ENCODE measurements at regions not wholly inside any gene's neighbourhood (a gene's known extent, or its start where the extent isn't known, plus 50 kb on each side); places are given as distances from the start of the nearest gene placed in this dataset.
"Not testable (repeated sequence)": the region's sequence is repeated elsewhere in the genome, so short reads cannot be mapped to it uniquely, and the experiment has no call there.

DNA sequence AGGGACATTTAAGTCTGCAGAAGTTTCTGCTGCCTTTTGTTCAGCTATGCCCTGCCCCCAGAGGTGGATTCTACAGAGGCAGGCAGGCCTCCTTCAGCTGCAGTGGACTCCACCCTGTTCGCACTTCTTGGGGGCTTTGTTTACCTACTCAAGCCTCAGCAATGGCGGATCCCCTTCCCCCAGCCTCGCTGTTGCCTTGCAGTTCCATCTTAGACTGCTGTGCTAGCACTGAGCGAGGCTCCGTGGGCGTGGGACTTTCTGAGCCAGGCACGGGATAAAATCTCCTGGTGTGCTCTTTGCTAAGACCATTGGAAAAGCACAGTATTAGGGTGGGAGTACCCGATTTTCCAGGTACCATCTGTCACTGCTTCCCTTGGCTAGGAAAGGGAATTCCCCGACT, 1475.8 kb upstream of the ADGRL3 start:
- H3K9me3 ChIP-seq (ENCODE audit: control insufficient read depth, low read length); H3K27me3 ChIP-seq (ENCODE audit: control insufficient read depth, insufficient read depth, low read length, poor library complexity, severe bottlenecking); H3K4me1 ChIP-seq (ENCODE audit: control insufficient read depth, insufficient read depth, low read length); H3K27ac ChIP-seq (ENCODE audit: insufficient read depth, low read depth, low read length, poor library complexity, severe bottlenecking); H3K36me3 ChIP-seq (ENCODE audit: control insufficient read depth, insufficient read depth, low read length); H3K4me3 ChIP-seq (ENCODE audit: insufficient read depth, low read depth, low read length): not testable (repeated sequence)
- 92 to 94% methylated on average over 9 of the region's 9 CpGs for WGBS, 2 experiments

DNA sequence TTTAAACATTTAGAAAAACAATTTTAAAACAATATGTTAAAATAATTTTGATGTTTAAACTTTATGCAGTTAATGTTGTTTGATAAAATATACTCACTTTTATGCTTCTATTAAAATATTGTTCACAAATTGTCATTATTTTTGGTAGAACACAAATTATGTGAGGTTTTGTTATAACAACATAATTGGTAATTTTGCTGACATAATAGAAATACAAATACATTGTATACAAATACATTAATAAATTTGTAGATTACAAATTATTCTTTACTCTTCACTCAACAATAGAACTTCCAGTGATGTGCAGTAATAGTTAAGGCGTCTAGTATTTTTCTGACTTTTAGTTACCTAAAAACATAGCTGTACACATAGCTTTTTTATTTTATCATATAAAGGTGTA, 1472.4 kb upstream of the ADGRL3 start:
- Histone ChIP-seq H3K27ac (ENCODE audit: insufficient read depth, low read depth, low read length, poor library complexity, severe bottlenecking) (no peak overlapping the region), H3K36me3 (ENCODE audit: control insufficient read depth, insufficient read depth, low read length) (no peaks in the 10 kb centered on the region)
- no CpG with 5 or more reads among the region's 1 CpG for whole genome bisulfite sequencing, 2 experiments

DNA sequence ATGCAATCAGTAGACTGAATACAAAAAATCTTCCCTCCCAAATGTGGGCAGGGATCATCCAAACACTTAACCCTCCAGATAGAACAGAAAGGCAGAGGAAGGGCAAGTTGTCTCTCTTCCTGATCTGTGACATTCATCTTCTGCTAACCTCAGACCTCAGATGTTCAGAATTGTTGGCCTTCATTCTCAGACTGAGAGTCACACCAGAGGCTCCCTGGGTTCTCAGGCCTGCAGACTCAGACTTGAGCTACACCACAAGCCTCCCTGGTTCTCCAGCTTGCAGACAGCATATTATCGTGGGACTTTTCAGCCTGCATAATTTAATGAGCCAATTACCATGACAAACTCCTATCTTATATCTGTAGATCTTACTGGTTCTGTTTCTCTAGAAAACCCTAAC, 1471.6 kb upstream of the ADGRL3 start:
- H3K4me1 ChIP-seq (ENCODE audit: control insufficient read depth, insufficient read depth, low read length) = no peaks in the 10 kb centered on the region
- H3K36me3 ChIP-seq (ENCODE audit: control insufficient read depth, insufficient read depth, low read length) = no peaks in the 10 kb centered on the region
- H3K9me3 ChIP-seq (ENCODE audit: control insufficient read depth, low read length) = no peaks in the 10 kb centered on the region
- H3K27me3 ChIP-seq (ENCODE audit: control insufficient read depth, insufficient read depth, low read length, poor library complexity, severe bottlenecking) = no peaks in the 10 kb centered on the region
- 100% methylated on average over 1 of the region's 1 CpG for WGBS, 2 experiments
- H3K4me3 ChIP-seq (ENCODE audit: insufficient read depth, low read depth, low read length) = no peak overlapping the region
- no peak overlapping the region for H3K27ac ChIP-seq (ENCODE audit: insufficient read depth, low read depth, low read length, poor library complexity, severe bottlenecking)

More for the DNA sequence above, 1472.4 kb upstream of the ADGRL3 start:
- H3K27me3 ChIP-seq (ENCODE audit: control insufficient read depth, insufficient read depth, low read length, poor library complexity, severe bottlenecking) = no peaks in the 10 kb centered on the region
- no peaks in the 10 kb centered on the region for H3K4me1 ChIP-seq (ENCODE audit: control insufficient read depth, insufficient read depth, low read length)
- no peaks in the 10 kb centered on the region for H3K9me3 ChIP-seq (ENCODE audit: control insufficient read depth, low read length)
- H3K4me3 ChIP-seq (ENCODE audit: insufficient read depth, low read depth, low read length) = no peak overlapping the region

DNA sequence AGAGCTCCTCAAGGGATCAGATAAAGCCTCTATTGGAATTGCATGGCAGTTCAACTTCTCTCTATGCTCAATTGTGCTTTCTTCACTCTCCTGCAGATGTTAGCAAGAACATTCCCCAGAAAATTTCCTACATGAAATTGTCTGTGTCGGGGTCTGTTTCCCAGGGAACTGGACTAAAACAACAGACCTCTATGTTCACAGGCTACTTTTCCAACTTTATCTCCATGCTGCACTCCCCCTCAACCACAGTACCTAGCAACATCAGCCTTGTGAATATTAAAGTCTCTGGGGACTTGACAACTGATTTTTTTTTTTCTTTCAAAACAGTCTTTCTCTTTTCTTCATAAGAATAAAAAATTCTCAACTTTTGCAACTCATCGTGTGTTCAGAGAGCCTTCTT, 1470.8 kb upstream of the ADGRL3 start:
- Histone ChIP-seq H3K4me1 (ENCODE audit: control insufficient read depth, insufficient read depth, low read length) (no peaks in the 10 kb centered on the region), H3K27ac (ENCODE audit: insufficient read depth, low read depth, low read length, poor library complexity, severe bottlenecking) (no peak overlapping the region), H3K9me3 (ENCODE audit: control insufficient read depth, low read length) (no peaks in the 10 kb centered on the region), H3K27me3 (ENCODE audit: control insufficient read depth, insufficient read depth, low read length, poor library complexity, severe bottlenecking) (no peaks in the 10 kb centered on the region), H3K4me3 (ENCODE audit: insufficient read depth, low read depth, low read length) (no peak overlapping the region), H3K36me3 (ENCODE audit: control insufficient read depth, insufficient read depth, low read length) (no peaks in the 10 kb centered on the region)
- 88 to 93% methylated on average over 2 of the region's 2 CpGs for WGBS, 2 experiments

DNA sequence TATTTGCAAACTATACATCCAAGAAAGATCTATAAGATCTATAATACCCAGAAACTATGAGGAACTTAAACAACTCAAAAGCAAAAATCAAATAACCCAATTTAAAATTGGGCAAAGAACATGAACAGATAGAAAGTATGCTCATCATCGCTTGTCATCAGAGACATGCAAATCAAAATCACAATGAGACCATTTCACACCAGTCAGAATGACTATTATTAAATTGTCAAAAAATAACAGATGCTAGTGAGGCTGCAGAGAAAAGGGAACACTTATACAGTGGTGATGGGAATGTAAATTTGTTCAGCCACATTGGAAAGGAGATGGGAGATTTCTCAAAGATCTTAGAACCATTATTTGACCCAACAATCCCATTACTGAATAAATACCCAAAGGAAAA, 1451.7 kb upstream of the ADGRL3 start:
- no peak overlapping the region for H3K4me3 ChIP-seq (ENCODE audit: insufficient read depth, low read depth, low read length)
- 93 to 100% methylated on average over 1 of the region's 1 CpG for WGBS, 2 experiments
- no peaks in the 10 kb centered on the region for H3K9me3 ChIP-seq (ENCODE audit: control insufficient read depth, low read length)
- H3K36me3 ChIP-seq (ENCODE audit: control insufficient read depth, insufficient read depth, low read length) = no peaks in the 10 kb centered on the region
- H3K4me1 ChIP-seq (ENCODE audit: control insufficient read depth, insufficient read depth, low read length) = no peaks in the 10 kb centered on the region
- no peak overlapping the region for H3K27ac ChIP-seq (ENCODE audit: insufficient read depth, low read depth, low read length, poor library complexity, severe bottlenecking)
- no peaks in the 10 kb centered on the region for H3K27me3 ChIP-seq (ENCODE audit: control insufficient read depth, insufficient read depth, low read length, poor library complexity, severe bottlenecking)

DNA sequence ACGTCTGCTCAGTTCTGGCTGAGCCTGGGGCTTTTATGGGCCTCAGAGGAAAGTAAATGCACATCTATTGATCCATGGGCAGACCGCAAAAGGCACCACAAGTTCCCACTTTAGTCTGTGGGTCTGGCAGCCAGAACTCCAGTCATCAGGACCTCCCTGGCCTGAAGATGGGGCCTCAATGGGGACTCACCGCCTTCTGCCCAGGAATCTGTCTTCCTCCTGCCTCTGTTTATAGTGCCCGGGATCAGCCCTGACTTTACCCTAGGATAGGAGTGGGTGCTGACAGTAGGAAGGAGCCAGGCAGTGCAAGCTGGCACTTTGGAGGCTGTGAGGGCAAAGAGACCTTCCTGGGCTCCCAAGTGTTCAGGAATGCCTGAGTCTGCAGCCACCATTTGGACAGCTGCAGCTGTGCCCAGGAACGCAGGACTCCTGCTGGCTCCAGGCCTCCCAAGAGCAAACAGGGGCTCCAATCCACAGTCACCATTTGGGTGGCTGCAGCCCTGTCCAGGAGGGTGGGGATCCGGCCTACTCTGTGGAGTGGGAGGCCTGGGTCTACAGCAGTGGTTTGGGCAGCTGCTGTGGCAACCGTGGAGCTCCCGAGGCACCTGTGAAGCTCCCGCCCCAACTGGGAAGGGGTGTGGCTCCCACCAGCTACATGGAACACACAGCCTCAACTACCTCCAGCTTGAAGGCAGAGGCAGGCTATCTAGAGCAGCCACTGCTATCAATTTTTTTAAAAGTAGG, 1440.9 kb upstream of the ADGRL3 start:
- 91 to 96% methylated on average over 9 of the region's 9 CpGs for WGBS, 2 experiments
- H3K4me3 ChIP-seq (ENCODE audit: insufficient read depth, low read depth, low read length) = no peak overlapping the region
- no peaks in the 10 kb centered on the region for H3K9me3 ChIP-seq (ENCODE audit: control insufficient read depth, low read length)
- H3K27me3 ChIP-seq (ENCODE audit: control insufficient read depth, insufficient read depth, low read length, poor library complexity, severe bottlenecking) = no peaks in the 10 kb centered on the region
- no peaks in the 10 kb centered on the region for H3K36me3 ChIP-seq (ENCODE audit: control insufficient read depth, insufficient read depth, low read length)
- no peaks in the 10 kb centered on the region for H3K4me1 ChIP-seq (ENCODE audit: control insufficient read depth, insufficient read depth, low read length)
- H3K27ac ChIP-seq (ENCODE audit: insufficient read depth, low read depth, low read length, poor library complexity, severe bottlenecking) = no peak overlapping the region

DNA sequence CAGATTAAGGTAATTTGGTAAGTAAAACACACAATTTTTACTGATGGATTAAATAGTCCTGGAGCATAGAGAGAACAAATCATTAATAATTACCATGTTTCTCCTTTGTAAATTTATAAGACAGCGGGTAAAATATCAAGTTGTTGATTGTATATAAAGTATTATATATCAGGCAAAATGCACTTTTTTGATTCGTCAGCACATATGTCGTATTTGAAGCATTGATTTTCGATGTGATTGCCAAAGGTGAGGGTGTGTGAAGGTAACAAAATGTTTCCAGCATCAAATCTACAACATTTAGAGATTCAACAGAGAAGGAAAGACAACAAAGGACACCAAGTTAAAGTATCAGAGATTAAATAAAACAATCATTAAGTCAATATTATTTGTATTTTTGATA, 1437.8 kb upstream of the ADGRL3 start:
- H3K36me3 ChIP-seq (ENCODE audit: control insufficient read depth, insufficient read depth, low read length) = no peaks in the 10 kb centered on the region
- no peaks in the 10 kb centered on the region for H3K4me1 ChIP-seq (ENCODE audit: control insufficient read depth, insufficient read depth, low read length)
- WGBS, 2 experiments = 82 to 97% methylated on average over 2 to 4 of the region's 4 CpGs
- H3K27me3 ChIP-seq (ENCODE audit: control insufficient read depth, insufficient read depth, low read length, poor library complexity, severe bottlenecking) = no peaks in the 10 kb centered on the region
- H3K9me3 ChIP-seq (ENCODE audit: control insufficient read depth, low read length) = no peaks in the 10 kb centered on the region
- no peak overlapping the region for H3K4me3 ChIP-seq (ENCODE audit: insufficient read depth, low read depth, low read length)
- H3K27ac ChIP-seq (ENCODE audit: insufficient read depth, low read depth, low read length, poor library complexity, severe bottlenecking) = no peak overlapping the region

DNA sequence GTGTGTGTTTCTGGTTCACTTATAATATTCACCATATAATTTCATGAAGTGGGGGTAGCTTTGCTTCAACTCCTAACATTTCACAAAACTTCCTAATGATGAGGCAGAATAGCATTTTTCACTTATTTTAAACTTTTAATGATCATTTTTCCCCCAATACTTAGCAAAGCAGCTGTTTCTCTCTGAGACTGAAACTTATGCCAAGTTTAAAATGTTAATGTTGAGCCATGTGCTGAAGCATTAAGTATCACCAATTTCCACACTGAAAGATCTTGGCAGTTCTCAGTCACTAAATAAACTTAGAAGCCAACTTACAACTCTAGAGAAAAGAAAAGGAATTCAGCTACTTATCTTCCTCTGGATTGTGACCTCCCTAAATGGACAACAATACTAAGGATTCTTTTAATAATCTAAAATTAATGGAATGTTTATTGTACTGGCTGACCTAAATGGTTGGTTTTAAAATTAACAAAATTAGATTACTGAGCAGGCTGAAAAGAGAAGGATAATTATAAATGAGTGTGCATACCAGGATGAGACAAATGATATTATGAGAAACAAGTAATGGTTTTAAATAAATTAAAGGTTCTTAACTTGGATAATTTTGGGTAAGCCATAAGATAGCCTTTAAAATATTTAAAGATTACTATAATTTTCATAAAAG, 1429.4 kb upstream of the ADGRL3 start:
- Histone ChIP-seq H3K27me3 (ENCODE audit: control insufficient read depth, insufficient read depth, low read length, poor library complexity, severe bottlenecking) (no peaks in the 10 kb centered on the region), H3K27ac (ENCODE audit: insufficient read depth, low read depth, low read length, poor library complexity, severe bottlenecking) (no peak overlapping the region), H3K36me3 (ENCODE audit: control insufficient read depth, insufficient read depth, low read length) (no peaks in the 10 kb centered on the region), H3K4me1 (ENCODE audit: control insufficient read depth, insufficient read depth, low read length) (no peaks in the 10 kb centered on the region), H3K9me3 (ENCODE audit: control insufficient read depth, low read length) (no peaks in the 10 kb centered on the region), H3K4me3 (ENCODE audit: insufficient read depth, low read depth, low read length) (no peak overlapping the region)

DNA sequence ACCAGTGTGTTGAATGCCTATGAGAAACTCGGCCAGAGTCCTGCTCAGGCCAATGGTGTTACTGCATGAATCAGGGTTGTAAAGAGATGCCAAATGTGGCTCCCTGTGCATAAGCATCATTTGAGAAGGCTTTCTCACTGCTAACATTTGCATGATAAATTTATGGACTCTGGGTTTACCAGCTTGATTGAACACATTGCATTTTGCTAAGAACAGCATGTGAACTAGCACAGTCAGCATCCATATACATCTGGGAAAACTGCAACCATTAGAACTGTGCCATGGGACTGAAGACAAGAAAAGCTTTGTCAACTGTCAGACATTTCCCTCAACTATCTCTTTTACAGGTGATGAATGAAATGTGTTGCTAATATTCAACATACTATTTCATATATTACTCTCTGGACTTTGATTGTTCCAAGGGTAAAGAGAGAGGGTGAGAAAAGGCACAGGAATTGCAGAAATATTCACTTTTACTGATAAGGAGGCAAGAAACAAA, 1427.4 kb upstream of the ADGRL3 start:
- Histone ChIP-seq H3K36me3 (ENCODE audit: control insufficient read depth, insufficient read depth, low read length) (no peaks in the 10 kb centered on the region), H3K9me3 (ENCODE audit: control insufficient read depth, low read length) (no peaks in the 10 kb centered on the region), H3K27me3 (ENCODE audit: control insufficient read depth, insufficient read depth, low read length, poor library complexity, severe bottlenecking) (no peaks in the 10 kb centered on the region), H3K4me1 (ENCODE audit: control insufficient read depth, insufficient read depth, low read length) (no peaks in the 10 kb centered on the region), H3K27ac (ENCODE audit: insufficient read depth, low read depth, low read length, poor library complexity, severe bottlenecking) (no peak overlapping the region), H3K4me3 (ENCODE audit: insufficient read depth, low read depth, low read length) (no peak overlapping the region)
- WGBS, 2 experiments = 96 to 100% methylated on average over 1 of the region's 1 CpG

DNA sequence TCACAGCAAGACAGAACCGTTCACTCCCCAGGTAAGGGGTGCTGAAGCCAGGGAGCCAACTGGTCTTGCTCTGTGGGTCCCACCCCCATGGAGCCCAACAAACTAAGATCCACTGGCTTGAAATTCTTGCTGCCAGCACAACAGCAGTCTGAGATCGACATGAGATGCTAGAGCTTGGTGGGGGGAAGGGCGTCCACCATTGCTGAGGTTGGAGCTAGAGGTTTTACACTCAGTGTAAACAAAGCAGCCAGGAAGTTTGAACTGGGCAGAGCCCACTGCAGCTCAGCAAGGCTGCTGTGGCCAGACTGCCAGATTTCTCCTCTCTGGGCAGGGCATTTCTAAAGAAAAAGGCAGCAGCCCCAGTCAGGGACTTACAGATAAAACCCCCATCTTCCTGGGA, 1419.9 kb upstream of the ADGRL3 start:
- H3K27me3 ChIP-seq (ENCODE audit: control insufficient read depth, insufficient read depth, low read length, poor library complexity, severe bottlenecking); H3K36me3 ChIP-seq (ENCODE audit: control insufficient read depth, insufficient read depth, low read length); H3K27ac ChIP-seq (ENCODE audit: insufficient read depth, low read depth, low read length, poor library complexity, severe bottlenecking); H3K9me3 ChIP-seq (ENCODE audit: control insufficient read depth, low read length); H3K4me3 ChIP-seq (ENCODE audit: insufficient read depth, low read depth, low read length); H3K4me1 ChIP-seq (ENCODE audit: control insufficient read depth, insufficient read depth, low read length): not testable (repeated sequence)
- WGBS, 2 experiments = 82 to 88% methylated on average over 3 of the region's 3 CpGs

Data from ectodermal cell (in vitro differentiated cells).